ENCODE measurements at regions not wholly inside any gene's neighbourhood (a gene's known extent, or its start where the extent isn't known, plus 50 kb on each side); places are given as distances from the start of the nearest gene placed in this dataset.

GRCh38 chr11:11220786-11221185 is 132.3 kb downstream of the CSNK2A3 start:
- H3K4me2 ChIP-seq (ENCODE audit: low read length) = no peak overlapping the region
- no peak overlapping the region for H3K4me3 ChIP-seq (replicated peaks in 1 of 2; ENCODE audit: low read depth in 1 of 2, low read length in 2 of 2)
- no peaks in the 10 kb centered on the region for H3K79me2 ChIP-seq (ENCODE audit: insufficient read depth, low read length)
- ChIA-PET POLR2A (no interaction called here), RAD21 (ENCODE audit: low non-redundant PET in 1 of 2, low total read pairs in 2 of 2, uncharacterized antibody in 2 of 2, unreplicated experiment in 2 of 2) (no interaction called here), CTCF (no interaction called here)
- TF ChIP-seq EZH2phosphoT487 (IDR thresholded peaks at IDR 0.05; ENCODE audit: borderline replicate concordance) = no peak
- no peak for TF ChIP-seq ATF3 (IDR thresholded peaks at IDR 0.05)
- TF ChIP-seq ZBTB33 (IDR thresholded peaks at IDR 0.05; ENCODE audit: extremely low read depth, insufficient replicate concordance, low read length) = no peak
- no peak for TF ChIP-seq JUND (IDR thresholded peaks at IDR 0.05)
- no peak for TF ChIP-seq CTCF (IDR thresholded peaks at IDR 0.05 in 2 of 3, conservative IDR thresholded peaks at IDR 0.05 in 1 of 3; ENCODE audit: borderline replicate concordance in 1 of 3, insufficient read depth in 1 of 3, low read depth in 2 of 3, low read length in 2 of 3)
- TF ChIP-seq FOSL1 (IDR thresholded peaks at IDR 0.05; ENCODE audit: low read depth) = no peak
- TF ChIP-seq ZNF274 (IDR thresholded peaks at IDR 0.05; ENCODE audit: low read depth, low read length) = no peak
- no peak for TF ChIP-seq SIN3A (IDR thresholded peaks at IDR 0.05; ENCODE audit: low read depth)
- TF ChIP-seq CBX3 (IDR thresholded peaks at IDR 0.05; ENCODE audit: low read depth) = no peak
- no peak for ATAC-seq
- H3K9ac ChIP-seq (ENCODE audit: low read length) = no peak overlapping the region
- no peaks in the 10 kb centered on the region; the same call in 1 of the 2 replicates for H3K27me3 ChIP-seq (ENCODE audit: insufficient read depth, low read length)
- H3K9me2 ChIP-seq (ENCODE audit: insufficient read depth) = no peaks in the 10 kb centered on the region
- intact Hi-C loops (cut with micrococcal nuclease) = no loop called here
- H4K20me1 ChIP-seq (ENCODE audit: insufficient read depth) = no peaks in the 10 kb centered on the region
- H2AFZ ChIP-seq (ENCODE audit: low read depth, low read length, poor library complexity, severe bottlenecking) = no peak overlapping the region
- no peaks in the 10 kb centered on the region for H3K36me3 ChIP-seq (ENCODE audit: control insufficient read depth in 1 of 2, insufficient read depth in 2 of 2, low read length in 2 of 2)
- no peaks in the 10 kb centered on the region for H3K9me3 ChIP-seq (ENCODE audit: control insufficient read depth in 1 of 2, insufficient read depth in 1 of 2, low read depth in 1 of 2, low read length in 2 of 2)
- no TSS peak for BruUV-seq (replicated peaks)
- DNase-seq (ENCODE audit: low read depth, low spot score) = no peak
- no peaks in the 10 kb centered on the region for H3K4me1 ChIP-seq (ENCODE audit: control insufficient read depth in 1 of 2, insufficient read depth in 2 of 2, low read length in 2 of 2)
- no peak overlapping the region for H3K27ac ChIP-seq (ENCODE audit: low read depth, low read length)

Measured in HCT116 (cell line).